Memory B cell (primary cell): ENCODE measurements at regions not wholly inside any gene's neighbourhood (a gene's known extent, or its start where the extent isn't known, plus 50 kb on each side); places are given as distances from the start of the nearest gene placed in this dataset.

Source experiments
- ATAC-seq: fragments of 150-1000 bp; cut with Tn5 transposase; 2 replicates; pipeline ENCODE4 v1.10.0; 2021; ENCODE audit warnings: low read depth, mild to moderate bottlenecking, moderate library complexity
- DNase-seq, 2 donors: peaks; one replicate each; pipeline ENCODE4 v3.0.0; 2022; ENCODE audit warnings: low spot score in 2 of 2
- H3K27ac Mint-ChIP-seq: one replicate; pipeline ENCODE4 v1.8.0; 2022; ENCODE audit warnings: mild to moderate bottlenecking, moderate library complexity, mixed read lengths
- H3K27me3 Mint-ChIP-seq: one replicate; pipeline ENCODE4 v1.8.0; 2022; ENCODE audit warnings: mixed read lengths
- H3K36me3 Mint-ChIP-seq: one replicate; pipeline ENCODE4 v1.8.0; 2022; ENCODE audit warnings: mild to moderate bottlenecking, mixed read lengths
- H3K4me1 Mint-ChIP-seq: one replicate; pipeline ENCODE4 v1.8.0; 2022; ENCODE audit warnings: mixed read lengths
- H3K4me3 Mint-ChIP-seq: one replicate; pipeline ENCODE4 v1.8.0; 2022; ENCODE audit warnings: mild to moderate bottlenecking, moderate library complexity, mixed read lengths
- H3K9me3 Mint-ChIP-seq: one replicate; pipeline ENCODE4 v1.8.0; 2022; ENCODE audit warnings: mixed read lengths

DNA sequence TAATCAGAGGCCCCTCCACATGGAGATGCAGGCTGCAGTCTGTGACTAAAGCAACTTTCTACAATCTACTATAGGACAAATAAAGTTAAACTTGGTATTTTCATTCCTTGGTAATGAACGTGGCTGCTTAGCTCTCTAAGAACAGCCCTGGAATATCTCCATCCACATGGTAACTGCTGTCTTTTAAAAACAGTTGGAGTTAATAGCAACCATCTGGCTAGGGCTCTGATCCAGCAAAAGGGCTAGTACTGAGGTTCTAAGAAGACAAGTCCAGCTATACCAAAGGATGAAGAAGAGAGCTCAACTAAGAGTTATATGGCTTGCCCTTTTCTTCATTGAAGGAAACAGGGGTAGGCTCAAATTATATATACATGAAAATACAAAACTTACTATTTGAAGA, 920.1 kb downstream of the FLRT2 start:
- no peaks in the 10 kb centered on the region for H3K27me3 Mint-ChIP-seq
- peaks cover 5% of the 10 kb centered on the region for H3K9me3 Mint-ChIP-seq
- H3K4me1 Mint-ChIP-seq: no peaks in the 10 kb centered on the region
- no peak overlapping the region for H3K4me3 Mint-ChIP-seq
- no peak overlapping the region for H3K27ac Mint-ChIP-seq
- ATAC-seq: no peak
- no peak for DNase-seq
- H3K36me3 Mint-ChIP-seq: no peaks in the 10 kb centered on the region

DNA sequence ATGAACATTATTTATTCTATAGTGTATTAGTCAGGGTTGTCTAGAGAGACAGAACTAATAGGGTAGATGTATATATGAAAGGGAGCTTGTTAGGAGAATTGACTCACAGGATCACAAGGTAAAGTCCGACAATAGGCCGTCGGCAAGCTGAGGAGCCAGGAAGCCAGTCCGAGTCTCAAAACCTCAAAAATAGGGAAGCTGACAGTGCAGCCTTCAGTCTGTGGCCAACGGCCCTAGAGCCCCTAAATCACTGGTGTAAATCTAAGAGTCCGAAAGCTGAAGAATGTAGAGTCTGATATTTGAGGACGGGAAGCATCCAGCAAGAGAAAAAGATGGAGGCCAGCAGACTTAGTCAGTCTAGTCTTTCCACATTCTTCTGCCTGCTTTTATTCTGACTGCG, 912.2 kb downstream of the FLRT2 start:
- H3K4me3 Mint-ChIP-seq: no peak overlapping the region
- H3K27ac Mint-ChIP-seq: no peak overlapping the region
- H3K36me3 Mint-ChIP-seq: no peaks in the 10 kb centered on the region
- no peaks in the 10 kb centered on the region for H3K9me3 Mint-ChIP-seq
- no peak for ATAC-seq
- H3K4me1 Mint-ChIP-seq: no peaks in the 10 kb centered on the region
- no peaks in the 10 kb centered on the region for H3K27me3 Mint-ChIP-seq
- no peak for DNase-seq

DNA sequence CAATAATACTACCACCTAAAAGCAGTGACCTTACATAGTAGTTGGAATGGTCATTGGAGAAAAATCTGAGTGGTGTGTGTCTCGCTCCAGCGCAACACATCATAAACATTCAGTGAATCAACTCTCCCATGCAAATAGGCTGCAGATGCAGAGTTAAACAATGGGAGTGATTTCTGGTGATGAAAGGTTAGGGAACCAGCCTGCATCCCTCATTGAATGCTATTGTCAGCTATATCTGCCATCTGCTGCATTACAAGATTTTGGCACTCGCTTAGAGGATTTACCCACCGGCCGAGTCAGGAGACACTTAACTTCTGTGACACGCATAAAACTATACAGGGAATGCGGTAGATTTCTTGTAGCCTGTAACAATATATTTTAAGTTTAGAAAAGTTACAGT, 900.9 kb downstream of the FLRT2 start:
- Mint-ChIP-seq H3K27me3 (no peaks in the 10 kb centered on the region), H3K27ac (no peak overlapping the region)
- no peak for DNase-seq

DNA sequence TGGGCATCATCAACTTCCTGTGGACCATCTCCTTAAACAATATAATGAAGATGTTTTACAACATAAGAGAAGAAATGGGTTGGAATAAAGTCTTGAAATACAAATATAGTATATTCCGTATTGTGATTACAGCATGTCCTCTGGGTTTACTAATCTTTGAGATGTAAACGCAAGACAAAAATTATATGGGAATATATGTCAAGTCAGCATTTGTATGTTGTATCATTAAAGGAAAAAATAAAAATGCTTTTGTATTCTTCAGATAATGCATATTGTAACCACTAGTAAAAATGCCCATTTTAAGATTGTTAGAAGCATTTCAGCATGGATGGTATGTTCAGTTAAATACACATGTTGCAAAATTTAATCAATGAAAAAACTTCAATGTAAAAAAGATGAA, 893.3 kb downstream of the FLRT2 start:
- ATAC-seq (no peak), DNase-seq (no peak)
- Mint-ChIP-seq H3K4me1 (no peaks in the 10 kb centered on the region), H3K27me3 (no peaks in the 10 kb centered on the region), H3K36me3 (no peaks in the 10 kb centered on the region), H3K27ac (no peak overlapping the region), H3K9me3 (no peaks in the 10 kb centered on the region), H3K4me3 (no peak overlapping the region)

More for the DNA sequence above, 900.9 kb downstream of the FLRT2 start:
- H3K4me3 Mint-ChIP-seq: no peak overlapping the region
- no peak for ATAC-seq
- H3K4me1 Mint-ChIP-seq: no peaks in the 10 kb centered on the region
- H3K9me3 Mint-ChIP-seq: peaks cover 2% of the 10 kb centered on the region
- H3K36me3 Mint-ChIP-seq: no peaks in the 10 kb centered on the region

DNA sequence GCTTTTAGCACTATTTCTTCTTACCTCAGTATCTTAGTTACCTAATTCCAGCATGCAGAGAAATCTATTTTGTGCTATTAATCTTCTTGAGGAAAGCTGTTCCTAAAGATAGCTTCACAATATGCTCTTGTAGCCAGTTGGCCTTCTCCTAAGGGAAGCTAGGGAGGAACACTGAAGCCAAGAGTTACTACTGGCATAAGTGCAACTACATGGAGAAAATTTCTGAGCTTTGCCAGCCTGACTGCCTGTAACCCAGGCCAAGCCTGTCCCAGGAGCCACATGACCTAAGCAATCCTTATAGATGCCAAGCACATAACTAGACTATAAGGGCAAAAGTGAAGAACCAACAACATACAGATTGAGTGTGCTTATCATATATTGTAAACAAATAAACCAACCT, 890.2 kb downstream of the FLRT2 start:
- DNase-seq (no peak), ATAC-seq (no peak)
- H3K27ac Mint-ChIP-seq: no peak overlapping the region
- H3K4me3 Mint-ChIP-seq: no peak overlapping the region
- H3K27me3 Mint-ChIP-seq: no peaks in the 10 kb centered on the region
- no peaks in the 10 kb centered on the region for H3K4me1 Mint-ChIP-seq
- H3K36me3 Mint-ChIP-seq: no peaks in the 10 kb centered on the region
- no peaks in the 10 kb centered on the region for H3K9me3 Mint-ChIP-seq

DNA sequence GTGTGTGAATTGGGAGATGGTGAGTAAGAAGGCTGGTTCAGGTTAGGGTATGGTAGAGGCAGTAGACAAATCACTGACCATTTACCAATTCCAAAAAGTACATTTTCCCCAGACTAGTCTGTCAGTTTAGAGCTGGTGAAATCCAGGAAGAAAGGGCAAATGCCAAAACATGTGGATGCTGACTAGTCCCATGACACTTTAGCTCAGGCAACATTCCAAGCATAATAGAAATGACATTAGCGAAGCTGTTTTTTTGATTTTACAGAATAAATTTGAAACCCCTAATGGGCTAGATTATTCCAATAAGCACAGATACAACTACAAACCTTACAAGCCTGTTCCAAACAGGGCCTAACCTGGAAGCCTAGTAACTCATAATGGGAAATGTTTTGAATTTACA, 884.2 kb downstream of the FLRT2 start:
- ATAC-seq (no peak), DNase-seq (no peak)
- Mint-ChIP-seq H3K27me3 (no peaks in the 10 kb centered on the region), H3K4me3 (no peak overlapping the region), H3K36me3 (no peaks in the 10 kb centered on the region), H3K9me3 (peaks cover 5% of the 10 kb centered on the region), H3K4me1 (no peaks in the 10 kb centered on the region), H3K27ac (no peak overlapping the region)

DNA sequence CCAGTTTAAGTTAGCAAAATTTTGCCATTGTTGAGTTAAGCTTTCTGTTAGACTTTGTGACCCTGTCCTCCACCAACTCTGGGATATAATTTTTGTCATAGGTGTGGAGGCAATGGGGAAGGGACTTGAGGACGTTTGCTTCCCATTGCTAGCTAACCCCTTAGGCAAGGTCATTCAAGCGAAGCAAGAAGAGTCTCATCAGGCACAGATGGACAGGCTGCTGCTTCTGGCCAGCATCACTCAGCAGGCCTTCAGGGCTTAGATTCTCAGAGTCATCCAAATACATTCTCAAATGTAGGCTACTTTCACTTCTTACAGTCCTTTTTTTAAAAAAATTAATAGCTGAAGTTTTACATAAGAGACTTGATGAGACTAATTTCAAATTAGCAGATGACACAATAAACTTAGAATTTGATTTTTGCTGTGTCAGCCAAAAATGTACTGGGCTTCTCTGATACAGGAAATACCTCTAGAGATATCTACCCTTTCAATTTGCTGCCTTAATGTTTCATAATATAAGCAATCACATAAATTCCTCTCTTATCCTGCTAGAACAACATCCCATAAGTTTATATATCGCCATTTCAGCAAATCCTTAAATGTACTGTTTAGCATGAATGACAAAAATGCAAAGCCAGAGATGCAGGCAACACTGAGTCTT, 875.2 kb downstream of the FLRT2 start:
- Mint-ChIP-seq H3K27me3 (no peaks in the 10 kb centered on the region), H3K9me3 (no peaks in the 10 kb centered on the region), H3K27ac (no peak overlapping the region), H3K36me3 (no peaks in the 10 kb centered on the region), H3K4me3 (no peak overlapping the region), H3K4me1 (no peaks in the 10 kb centered on the region)
- no peak for ATAC-seq
- no peak for DNase-seq

DNA sequence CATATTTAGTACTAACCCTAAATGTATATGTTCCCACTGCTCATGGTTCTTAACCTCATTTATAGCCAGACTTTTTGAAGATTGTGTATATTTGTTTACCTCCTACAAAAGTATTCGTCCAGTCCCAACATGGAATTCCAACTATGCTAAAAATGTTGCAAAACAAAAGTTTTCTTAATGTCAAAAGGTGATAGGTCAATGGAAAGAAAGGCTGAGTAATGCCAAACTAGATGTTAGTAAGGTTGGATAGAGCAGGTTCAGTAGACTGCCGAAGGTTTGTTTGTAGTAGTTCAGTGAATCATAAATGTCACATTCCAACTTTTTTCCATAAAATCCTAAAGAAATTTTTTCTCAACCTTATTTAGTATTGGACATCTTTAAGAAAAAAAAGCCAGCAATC, 874.5 kb downstream of the FLRT2 start:
- Mint-ChIP-seq H3K4me3 (no peak overlapping the region), H3K4me1 (no peaks in the 10 kb centered on the region), H3K27ac (no peak overlapping the region), H3K27me3 (no peaks in the 10 kb centered on the region), H3K36me3 (no peaks in the 10 kb centered on the region), H3K9me3 (peaks cover 3% of the 10 kb centered on the region)
- ATAC-seq: no peak
- DNase-seq: no peak

DNA sequence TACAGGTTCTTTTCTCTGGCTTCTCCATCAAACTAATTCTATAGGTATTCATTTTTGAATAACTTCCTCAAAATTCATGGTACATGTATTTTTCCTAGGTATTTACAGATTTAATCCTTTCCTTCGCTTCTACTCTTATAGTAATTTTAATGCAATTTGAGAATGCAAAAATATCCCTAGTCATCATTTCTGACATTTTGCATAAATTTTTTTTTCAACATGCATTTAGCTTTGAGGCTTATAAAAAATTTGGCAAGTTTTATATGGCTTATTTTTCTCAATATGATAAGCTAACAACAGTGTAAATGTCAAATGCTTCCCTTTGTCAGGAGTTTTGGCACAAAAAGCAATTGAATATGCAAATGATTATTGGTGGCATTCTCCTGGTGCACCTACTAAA, 872.6 kb downstream of the FLRT2 start:
- ATAC-seq (no peak), DNase-seq (no peak)
- no peaks in the 10 kb centered on the region for H3K27me3 Mint-ChIP-seq
- no peak overlapping the region for H3K27ac Mint-ChIP-seq
- no peaks in the 10 kb centered on the region for H3K36me3 Mint-ChIP-seq
- no peaks in the 10 kb centered on the region for H3K4me1 Mint-ChIP-seq
- H3K4me3 Mint-ChIP-seq: no peak overlapping the region
- H3K9me3 Mint-ChIP-seq: peaks cover 3% of the 10 kb centered on the region

DNA sequence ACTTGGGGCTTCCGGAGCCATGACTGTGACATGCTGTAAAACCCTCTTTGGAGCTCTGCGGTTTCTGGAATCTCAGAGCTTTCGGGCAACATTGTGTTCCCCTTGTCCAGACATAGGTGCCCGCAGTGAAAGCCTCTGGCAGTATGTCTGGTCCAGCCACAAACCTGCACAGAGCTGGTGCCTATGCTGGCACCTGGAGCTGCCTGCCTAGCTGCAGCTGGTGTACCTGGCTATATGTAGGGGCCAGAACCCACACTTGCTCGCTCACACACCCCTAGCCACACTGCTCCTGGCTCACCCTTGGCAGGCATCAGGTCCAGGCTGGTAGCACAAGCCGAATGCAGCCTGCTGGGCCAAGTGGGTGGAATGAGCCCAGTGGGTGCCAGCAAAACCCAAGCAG, 861.1 kb downstream of the FLRT2 start:
- DNase-seq: no peak
- no peak overlapping the region for H3K4me3 Mint-ChIP-seq
- H3K27ac Mint-ChIP-seq: no peak overlapping the region
- H3K27me3 Mint-ChIP-seq: no peaks in the 10 kb centered on the region
- ATAC-seq: no peak
- H3K4me1 Mint-ChIP-seq: no peaks in the 10 kb centered on the region
- peaks cover 3% of the 10 kb centered on the region for H3K9me3 Mint-ChIP-seq
- no peaks in the 10 kb centered on the region for H3K36me3 Mint-ChIP-seq

DNA sequence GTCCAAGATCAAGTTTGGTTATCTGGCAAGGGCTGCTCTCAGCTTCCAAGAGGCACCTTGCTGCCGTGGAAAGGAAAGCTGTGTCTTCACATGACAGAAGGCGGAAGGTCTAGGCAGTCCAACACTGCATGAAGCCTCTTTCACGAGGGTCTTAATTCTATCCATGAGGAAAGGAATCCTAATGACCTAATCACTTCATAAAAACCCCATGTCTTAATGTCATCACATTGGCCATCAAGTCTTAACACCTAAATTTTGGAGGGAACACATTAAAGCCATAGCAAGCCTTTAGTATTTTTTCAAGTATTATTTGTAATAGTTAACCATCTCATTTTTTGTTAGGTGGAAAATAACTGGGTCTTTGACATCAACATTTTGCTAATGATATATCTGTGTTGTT, 858.3 kb downstream of the FLRT2 start:
- H3K36me3 Mint-ChIP-seq: no peaks in the 10 kb centered on the region
- H3K4me3 Mint-ChIP-seq: no peak overlapping the region
- H3K9me3 Mint-ChIP-seq: peaks cover 1% of the 10 kb centered on the region
- H3K27ac Mint-ChIP-seq: no peak overlapping the region
- no peaks in the 10 kb centered on the region for H3K27me3 Mint-ChIP-seq
- ATAC-seq: no peak
- H3K4me1 Mint-ChIP-seq: no peaks in the 10 kb centered on the region
- no peak for DNase-seq

DNA sequence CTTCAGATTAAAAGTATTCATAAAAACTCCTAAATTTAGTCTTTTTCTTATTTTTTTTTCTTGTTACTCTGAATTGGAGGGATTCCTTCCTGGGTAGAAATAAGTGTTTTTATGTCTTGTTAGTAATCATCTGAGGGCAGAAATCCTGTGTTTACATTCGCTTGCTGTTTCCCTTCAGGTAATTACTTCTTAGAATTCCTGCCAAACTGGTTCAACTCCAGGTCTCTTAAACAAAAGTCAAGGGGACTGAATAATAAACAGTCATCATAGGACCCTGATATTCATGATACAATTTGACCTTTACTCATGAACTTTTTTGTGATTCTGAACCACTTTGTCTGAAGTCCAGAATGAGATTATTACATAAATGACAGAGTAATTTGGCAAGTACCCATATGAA, 843.9 kb downstream of the FLRT2 start:
- H3K4me1 Mint-ChIP-seq: no peaks in the 10 kb centered on the region

DNA sequence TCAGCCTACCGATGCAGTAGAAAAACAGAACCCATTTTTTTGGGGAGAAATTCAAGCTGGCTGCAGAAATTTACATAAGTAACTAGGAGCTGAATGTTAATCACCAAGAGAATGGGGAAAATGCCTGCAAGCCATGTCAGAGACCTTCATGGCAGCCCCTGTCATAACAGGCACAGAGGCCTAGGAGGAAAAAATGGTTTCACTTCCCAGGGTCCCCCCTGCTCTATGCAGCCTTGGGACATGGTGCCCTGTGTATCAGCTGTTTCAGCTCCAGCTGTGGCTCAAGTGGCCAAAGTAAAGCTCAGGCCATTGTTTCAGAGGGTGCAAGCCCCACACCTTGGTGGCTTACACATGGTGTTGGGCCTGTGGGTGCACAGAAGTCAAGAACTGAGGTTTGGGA, 842.5 kb downstream of the FLRT2 start:
- Mint-ChIP-seq H3K27me3 (no peaks in the 10 kb centered on the region), H3K27ac (no peak overlapping the region), H3K4me3 (no peak overlapping the region), H3K36me3 (no peaks in the 10 kb centered on the region), H3K9me3 (peaks cover 13% of the 10 kb centered on the region), H3K4me1 (no peaks in the 10 kb centered on the region)
- no peak for ATAC-seq
- no peak for DNase-seq

More for the DNA sequence above, 843.9 kb downstream of the FLRT2 start:
- no peak for ATAC-seq
- no peak overlapping the region for H3K27ac Mint-ChIP-seq
- DNase-seq: no peak
- H3K4me3 Mint-ChIP-seq: no peak overlapping the region
- no peaks in the 10 kb centered on the region for H3K36me3 Mint-ChIP-seq
- H3K27me3 Mint-ChIP-seq: no peaks in the 10 kb centered on the region
- peaks cover 13% of the 10 kb centered on the region for H3K9me3 Mint-ChIP-seq

DNA sequence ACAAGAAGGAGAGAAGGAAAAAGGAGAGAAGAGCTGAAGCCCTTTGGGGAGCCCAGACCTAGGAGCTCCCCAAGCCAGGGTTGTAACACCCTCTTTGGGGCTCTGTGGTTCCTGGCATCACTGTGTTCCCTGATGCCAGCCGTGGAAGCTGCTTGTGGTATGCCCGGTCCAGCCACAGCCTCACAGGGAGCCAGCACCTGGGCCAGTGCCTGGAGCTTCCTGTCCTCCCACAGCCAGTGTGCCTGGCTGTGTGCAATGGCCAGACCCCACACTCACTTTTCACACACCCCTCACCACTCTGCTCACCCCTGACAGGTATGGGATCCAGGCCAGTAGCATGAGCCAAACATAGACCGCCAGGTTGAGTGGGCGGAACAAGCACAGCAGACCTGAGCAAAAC, 834.7 kb downstream of the FLRT2 start:
- DNase-seq (no peak), ATAC-seq (no peak)
- Mint-ChIP-seq H3K36me3 (no peaks in the 10 kb centered on the region), H3K4me1 (no peaks in the 10 kb centered on the region), H3K4me3 (no peak overlapping the region), H3K27ac (no peak overlapping the region), H3K9me3 (peaks cover 4% of the 10 kb centered on the region), H3K27me3 (no peaks in the 10 kb centered on the region)

DNA sequence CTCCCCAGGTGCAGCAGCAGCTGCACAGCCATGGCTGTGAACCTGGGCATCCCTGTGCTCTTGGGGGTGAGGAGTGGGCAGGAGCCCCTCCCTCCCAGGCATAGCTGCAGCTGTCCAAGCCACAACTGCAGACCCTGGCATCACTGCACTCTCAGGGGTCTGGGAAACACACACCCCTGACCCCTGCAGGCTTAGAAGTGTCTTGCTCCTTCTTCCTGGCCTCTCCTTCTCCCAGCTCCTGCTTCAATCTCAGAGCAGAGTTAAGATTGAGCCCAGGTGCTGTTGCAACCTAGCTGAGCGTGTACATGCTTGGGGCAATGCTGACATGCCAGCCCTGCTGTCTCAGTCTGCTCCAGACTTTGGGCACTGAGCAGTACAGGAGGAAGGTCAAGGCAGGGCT, 833.6 kb downstream of the FLRT2 start:
- Mint-ChIP-seq H3K27ac (no peak overlapping the region), H3K27me3 (no peaks in the 10 kb centered on the region), H3K4me1 (no peaks in the 10 kb centered on the region), H3K4me3 (no peak overlapping the region), H3K36me3 (no peaks in the 10 kb centered on the region), H3K9me3 (peaks cover 2% of the 10 kb centered on the region)
- DNase-seq (no peak), ATAC-seq (no peak)
